H9 (cell line): ENCODE measurements at regions not wholly inside any gene's neighbourhood (a gene's known extent, or its start where the extent isn't known, plus 50 kb on each side); places are given as distances from the start of the nearest gene placed in this dataset.
"Not testable (repeated sequence)": the region's sequence is repeated elsewhere in the genome, so short reads cannot be mapped to it uniquely, and the experiment has no call there.

ENCODE experiments used
- DNase-seq: peaks from one replicate; pipeline ENCODE4 v3.0.0-alpha.2; 2017
- H2AFZ ChIP-seq: one replicate; pipeline ENCODE4 v1.6.1; 2013; ENCODE audit warnings: mild to moderate bottlenecking, low read length, control low read depth, moderate library complexity
- H2AK5ac ChIP-seq: 2 replicates; pipeline ENCODE4 v1.6.1; 2013; ENCODE audit warnings: low read length, control low read depth, mixed read lengths; ENCODE audit not compliant: insufficient read length
- H2BK120ac ChIP-seq: one replicate; pipeline ENCODE4 v1.6.1; 2013; ENCODE audit warnings: low read depth, mild to moderate bottlenecking, low read length, control low read depth, inconsistent platforms; ENCODE audit not compliant: poor library complexity, severe bottlenecking
- H2BK12ac ChIP-seq: 2 replicates; pipeline ENCODE4 v1.6.1; 2013; ENCODE audit warnings: low read length, control low read depth, mixed read lengths, low read depth; ENCODE audit not compliant: insufficient read length
- H2BK15ac ChIP-seq: 2 replicates; pipeline ENCODE4 v1.6.1; 2013; ENCODE audit warnings: low read depth, low read length, control low read depth
- H2BK20ac ChIP-seq: one replicate; pipeline ENCODE4 v1.6.1; 2013; ENCODE audit warnings: low read depth, mild to moderate bottlenecking, low read length, control low read depth, inconsistent platforms; ENCODE audit not compliant: poor library complexity, severe bottlenecking
- H2BK5ac ChIP-seq: 2 replicates; pipeline ENCODE4 v1.6.1; 2013; ENCODE audit warnings: low read length, control low read depth, mixed read lengths; ENCODE audit not compliant: insufficient read length
- H3K14ac ChIP-seq: 2 replicates; pipeline ENCODE4 v1.6.1; 2013; ENCODE audit warnings: low read length, control low read depth; ENCODE audit not compliant: insufficient read depth
- H3K18ac ChIP-seq: 2 replicates; pipeline ENCODE4 v1.6.1; 2013; ENCODE audit warnings: low read depth, mild to moderate bottlenecking, mixed read lengths, low read length, control low read depth; ENCODE audit not compliant: insufficient read length
- H3K23ac ChIP-seq: 2 replicates; pipeline ENCODE4 v1.6.1; 2013; ENCODE audit warnings: low read length, control low read depth, mixed read lengths, low read depth; ENCODE audit not compliant: insufficient read length
- H3K23me2 ChIP-seq: 2 replicates; pipeline ENCODE4 v1.6.1; 2013; ENCODE audit warnings: low read depth, mild to moderate bottlenecking, mixed read lengths, low read length, control low read depth; ENCODE audit not compliant: insufficient read length, poor library complexity, severe bottlenecking
- H3K27ac ChIP-seq: 2 replicates; pipeline ENCODE4 v1.5.1; 2013; ENCODE audit warnings: low read length, control low read depth, mixed read lengths, low read depth; ENCODE audit not compliant: insufficient read length
- H3K27me3 ChIP-seq: 2 replicates; pipeline ENCODE4 v1.6.1; 2013; ENCODE audit warnings: low read length, control low read depth, inconsistent platforms; ENCODE audit not compliant: insufficient read depth
- H3K4ac ChIP-seq: 2 replicates; pipeline ENCODE4 v1.6.1; 2013; ENCODE audit warnings: low read depth, mild to moderate bottlenecking, control low read depth, inconsistent platforms, low read length, moderate library complexity
- H3K4me1 ChIP-seq: 2 replicates; pipeline ENCODE4 v1.6.1; 2013; ENCODE audit warnings: low read length, control low read depth, inconsistent platforms; ENCODE audit not compliant: insufficient read depth
- H3K4me2 ChIP-seq: 2 replicates; pipeline ENCODE4 v1.6.1; 2013; ENCODE audit warnings: low read length, control low read depth, mixed read lengths; ENCODE audit not compliant: insufficient read length, insufficient read depth
- H3K56ac ChIP-seq: 2 replicates; pipeline ENCODE4 v1.6.1; 2013; ENCODE audit warnings: low read depth, mild to moderate bottlenecking, mixed read lengths, low read length, control low read depth; ENCODE audit not compliant: insufficient read length
- H3K79me1 ChIP-seq: 2 replicates; pipeline ENCODE4 v1.6.1; 2013; ENCODE audit warnings: low read depth, mild to moderate bottlenecking, moderate library complexity, low read length, control low read depth, inconsistent platforms; ENCODE audit not compliant: insufficient read depth, poor library complexity, severe bottlenecking
- H3K79me2 ChIP-seq: 2 replicates; pipeline ENCODE4 v1.6.1; 2013; ENCODE audit warnings: low read length, control low read depth, inconsistent platforms; ENCODE audit not compliant: insufficient read depth
- H3K9ac ChIP-seq: 2 replicates; pipeline ENCODE4 v1.6.1; 2013; ENCODE audit warnings: low read length, control low read depth, mixed read lengths; ENCODE audit not compliant: insufficient read length; ENCODE audit errors: extremely low read depth
- H3K9me3 ChIP-seq: one replicate; pipeline ENCODE4 v1.6.1; 2013; ENCODE audit warnings: low read depth, low read length, inconsistent platforms; ENCODE audit not compliant: control insufficient read depth
- H3T11ph ChIP-seq: one replicate; pipeline ENCODE4 v1.6.1; 2013; ENCODE audit warnings: mild to moderate bottlenecking, low read length, control low read depth, inconsistent platforms
- H4K20me1 ChIP-seq: one replicate; pipeline ENCODE4 v1.6.1; 2013; ENCODE audit not compliant: control insufficient read depth, insufficient read length, insufficient read depth
- H4K5ac ChIP-seq: 2 replicates; pipeline ENCODE4 v1.6.1; 2013; ENCODE audit warnings: low read depth, mild to moderate bottlenecking, mixed read lengths, low read length, control low read depth; ENCODE audit not compliant: insufficient read length
- H4K8ac ChIP-seq: replicated peaks from 2 replicates; pipeline ENCODE4 v1.6.1; 2013; ENCODE audit warnings: low read length, control low read depth, mixed read lengths, low read depth; ENCODE audit not compliant: insufficient read length
- H4K91ac ChIP-seq: 2 replicates; pipeline ENCODE4 v1.6.1; 2013; ENCODE audit warnings: low read depth, mild to moderate bottlenecking, moderate library complexity, mixed read lengths, low read length, control low read depth; ENCODE audit not compliant: insufficient read length
- H3K27ac Mint-ChIP-seq, 3 experiments: 2 replicates in 2 of 3; 3 replicates in 1 of 3; pipeline ENCODE4 v1.8.0; 2020 to 2021; ENCODE audit warnings: mixed read lengths in 3 of 3, mild to moderate bottlenecking in 1 of 3, moderate library complexity in 1 of 3
- H3K27me3 Mint-ChIP-seq: 2 replicates; pipeline ENCODE4 v1.8.0; 2021; ENCODE audit warnings: low read depth, mild to moderate bottlenecking, moderate library complexity, mixed read lengths
- H3K36me3 Mint-ChIP-seq, 3 experiments: 2 replicates in 2 of 3; 3 replicates in 1 of 3; pipeline ENCODE4 v1.8.0; 2020 to 2021; ENCODE audit warnings: low read depth in 3 of 3, mixed read lengths in 3 of 3; ENCODE audit not compliant: insufficient read depth in 1 of 3
- H3K4me1 Mint-ChIP-seq, 2 experiments: 2 replicates each; pipeline ENCODE4 v1.8.0; 2020; ENCODE audit warnings: mixed read lengths in 2 of 2
- H3K4me3 Mint-ChIP-seq, 2 experiments: 2 replicates in 1 of 2; 3 replicates in 1 of 2; pipeline ENCODE4 v1.8.0; 2020 to 2021; ENCODE audit warnings: mild to moderate bottlenecking in 2 of 2, mixed read lengths in 2 of 2, moderate library complexity in 1 of 2
- H3K9me3 Mint-ChIP-seq, 2 experiments: 2 replicates in 1 of 2; 3 replicates in 1 of 2; pipeline ENCODE4 v1.8.0; 2020; ENCODE audit warnings: mild to moderate bottlenecking in 2 of 2, mixed read lengths in 2 of 2, moderate library complexity in 1 of 2
- whole genome bisulfite sequencing: extraction: QIAGEN DNeasy Blood & Tissue Kit; methylation state at CpG from one replicate; pipeline ENCODE4 v1.1.7; 2013; ENCODE audit warnings: missing lambda C conversion rate, low lambda C conversion rate, mixed read lengths; ENCODE audit not compliant: insufficient read length; ENCODE audit errors: extremely low coverage; 5-methylcytosine and 5-hydroxymethylcytosine counted together

DNA sequence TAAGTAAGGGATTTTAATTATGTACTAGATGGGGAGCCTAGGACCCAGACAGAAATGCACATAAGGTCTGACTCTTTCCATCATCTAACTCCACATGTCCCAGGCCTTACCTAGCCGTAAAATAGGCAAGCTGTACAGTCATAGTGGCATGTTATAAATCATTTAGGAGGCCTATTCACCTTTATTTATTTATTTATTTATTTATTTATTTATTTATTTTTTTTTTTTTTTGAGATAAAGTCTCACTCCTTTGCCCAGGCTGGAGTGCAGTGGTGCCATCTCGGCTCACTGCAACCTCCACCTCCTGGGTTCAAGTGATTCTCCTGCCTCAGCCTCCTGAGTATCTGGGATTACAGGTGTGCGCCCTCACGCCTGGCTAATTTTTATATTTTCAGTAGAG, 55.6 kb upstream of the KIT start:
- DNase-seq, H4K5ac ChIP-seq, H3K79me1 ChIP-seq, H3K56ac ChIP-seq, H3K9me3 ChIP-seq, H4K8ac ChIP-seq, H2AK5ac ChIP-seq, H2AFZ ChIP-seq, H3T11ph ChIP-seq, H4K20me1 ChIP-seq, H3K4ac ChIP-seq, H4K91ac ChIP-seq, H3K27ac Mint-ChIP-seq, H2BK120ac ChIP-seq, H3K27ac ChIP-seq, H2BK20ac ChIP-seq, H2BK5ac ChIP-seq, H3K9me3 Mint-ChIP-seq, H3K79me2 ChIP-seq, H3K4me3 Mint-ChIP-seq, H3K4me1 ChIP-seq, H3K36me3 Mint-ChIP-seq, H3K23ac ChIP-seq, H3K4me2 ChIP-seq, H3K27me3 ChIP-seq, H3K27me3 Mint-ChIP-seq, H3K4me1 Mint-ChIP-seq, H3K18ac ChIP-seq, H2BK12ac ChIP-seq, H3K23me2 ChIP-seq, H3K9ac ChIP-seq, H3K14ac ChIP-seq, H2BK15ac ChIP-seq: not testable (repeated sequence)
- no CpG with 5 or more reads among the region's 4 CpGs for WGBS
